ENCODE measurements at regions not wholly inside any gene's neighbourhood (a gene's known extent, or its start where the extent isn't known, plus 50 kb on each side); places are given as distances from the start of the nearest gene placed in this dataset.

- DNase-seq, result no peak
Observed at GRCh38 chr13:21822029-21822428, 151.2 kb downstream of the FGF9 start.

DNA sequence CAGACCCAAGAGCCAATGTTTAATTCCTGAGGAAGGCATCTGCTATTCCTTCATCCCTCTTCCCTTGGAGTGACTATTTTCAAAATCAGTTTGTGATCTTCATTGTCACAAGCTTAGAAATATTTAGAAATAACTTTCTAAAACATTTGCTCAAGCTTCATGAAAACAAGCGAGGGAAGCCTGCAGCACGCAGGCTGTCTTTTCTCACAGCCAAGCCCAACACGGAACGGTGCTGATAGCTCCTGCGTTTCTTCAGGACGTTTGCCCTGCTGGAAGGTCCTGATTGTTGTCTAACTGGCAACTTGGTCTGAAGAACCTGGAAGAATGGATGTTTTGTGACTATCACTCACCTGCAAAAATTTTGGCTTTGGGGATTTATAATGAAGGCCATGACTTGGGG, 152.5 kb downstream of the FGF9 start:
- no peak for DNase-seq

GRCh38 chr13:21823949-21824348, 153.1 kb downstream of the FGF9 start:
- DNase-seq, result no peak

- DNase-seq, result no peak
Observed at GRCh38 chr13:21825186-21825585, 154.3 kb downstream of the FGF9 start.

DNA sequence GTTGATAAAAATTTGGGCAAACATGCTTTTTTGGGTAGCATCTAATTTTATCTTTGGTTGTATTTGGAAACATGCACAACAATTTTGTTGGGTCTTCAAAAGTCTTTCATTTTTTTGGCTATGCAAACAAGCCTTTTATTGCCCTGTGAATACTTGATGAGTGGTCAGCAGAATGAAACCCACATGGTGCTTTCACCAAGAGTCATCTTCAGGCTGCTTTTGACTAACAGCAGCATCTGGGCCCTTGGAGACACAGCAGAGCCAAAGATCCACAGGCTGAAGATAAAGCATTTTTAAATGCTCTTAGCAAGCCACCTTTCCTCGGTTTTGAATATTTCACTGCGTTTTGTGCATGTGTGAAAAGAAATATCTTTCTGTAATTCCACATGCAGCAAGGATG, 154.9 kb downstream of the FGF9 start:
- DNase-seq, result no peak

- no peak for DNase-seq
Observed at GRCh38 chr13:21826214-21827015, 155.5 kb downstream of the FGF9 start.

DNA sequence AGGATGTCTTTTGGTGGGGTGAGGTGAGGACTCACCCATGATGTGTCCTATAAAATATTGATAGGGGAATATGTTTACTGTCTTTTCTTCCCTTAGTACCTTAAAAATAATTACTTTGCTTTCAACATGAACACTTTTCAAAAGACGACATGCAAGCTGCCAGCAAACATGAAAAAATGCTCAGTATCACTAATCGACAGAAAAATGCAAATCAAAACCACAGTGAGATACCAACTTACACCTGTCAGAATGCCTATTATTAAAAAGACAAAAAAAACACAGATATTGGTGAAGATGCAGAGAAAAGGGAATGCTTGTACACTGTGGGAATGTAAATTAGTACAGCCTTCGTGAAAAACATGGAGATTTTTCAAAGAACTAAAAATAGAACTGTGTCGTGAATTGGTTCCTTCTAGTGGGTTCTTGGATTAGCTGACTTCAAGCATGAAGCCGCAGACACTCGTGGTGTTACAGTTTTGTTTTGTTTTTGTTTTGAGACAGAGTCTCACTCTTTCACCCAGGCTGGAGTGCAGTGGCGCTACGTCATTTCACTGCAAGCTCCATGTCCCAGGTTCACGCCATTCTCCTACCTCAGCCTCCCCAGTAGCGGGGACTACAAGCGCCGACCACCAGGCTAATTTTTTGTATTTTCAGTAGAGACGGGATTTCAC, 160.9 kb downstream of the FGF9 start:
- DNase-seq, result no peak

GRCh38 chr13:21833921-21834320, 163.0 kb downstream of the FGF9 start:
- DNase-seq, result no peak

GRCh38 chr13:21834521-21834920, 163.6 kb downstream of the FGF9 start:
- no peak for DNase-seq

DNA sequence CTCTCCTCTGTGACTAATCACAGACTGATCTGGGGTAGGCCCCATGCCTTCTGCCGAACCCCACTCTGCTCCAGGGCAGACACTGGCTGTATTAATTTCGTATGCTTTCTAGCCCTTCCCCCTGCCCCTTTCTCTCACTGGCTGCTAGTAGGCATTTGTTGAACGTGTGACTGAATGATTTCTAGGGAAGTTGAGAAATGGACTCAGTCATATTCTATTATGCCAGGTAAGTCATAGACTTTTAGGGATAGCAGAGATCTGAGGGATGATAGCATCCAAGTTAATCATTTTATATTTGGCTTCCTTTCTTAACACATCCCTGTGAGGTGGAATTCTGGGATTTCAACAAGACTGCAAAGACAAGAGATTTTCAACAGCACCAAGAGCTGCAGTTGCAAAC, 166.4 kb downstream of the FGF9 start:
- DNase-seq, result no peak

- DNase-seq, result no peak
Observed at GRCh38 chr13:21837841-21838551, 167.1 kb downstream of the FGF9 start.

DNA sequence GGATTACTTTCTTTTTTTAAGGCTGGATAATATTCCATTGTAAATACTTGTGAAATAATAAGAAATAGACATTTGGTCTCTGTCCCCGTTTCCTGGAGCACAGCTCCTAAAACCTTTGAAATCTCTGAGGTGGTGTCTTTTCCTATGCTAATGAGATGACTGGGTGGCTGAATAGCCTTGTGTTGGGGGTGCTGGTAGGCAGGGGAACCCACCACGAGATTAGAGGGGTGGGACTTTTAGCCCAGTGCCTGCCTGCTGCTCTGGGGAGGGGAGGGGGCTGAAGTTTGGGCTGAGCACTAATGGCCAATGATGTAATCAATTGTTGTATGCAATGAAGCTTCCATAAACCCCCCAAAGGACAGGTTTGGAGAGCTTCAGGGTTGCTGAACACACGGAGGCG, 175.7 kb downstream of the FGF9 start:
- DNase-seq, result no peak

DNA sequence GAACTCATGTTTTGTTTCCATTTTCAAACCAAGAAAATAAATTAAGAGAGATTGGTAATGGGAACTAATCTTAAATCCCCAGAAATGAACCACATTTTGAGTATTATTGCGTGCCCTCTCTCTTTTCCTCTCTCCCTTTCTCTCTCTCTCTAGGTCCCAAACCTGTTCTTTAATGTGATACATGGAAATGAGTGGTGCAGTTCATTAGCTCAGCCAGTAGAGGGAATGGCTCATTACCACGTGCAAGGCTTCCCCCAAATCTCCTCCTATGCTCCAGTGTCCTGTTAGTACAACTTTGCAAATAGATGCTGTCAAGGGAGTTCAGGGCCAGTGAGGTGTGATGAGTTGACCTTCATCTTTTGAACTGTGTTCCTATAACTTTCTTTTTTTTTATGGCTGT, 178.4 kb downstream of the FGF9 start:
- DNase-seq, result no peak

GRCh38 chr13:21850013-21851006, 179.4 kb downstream of the FGF9 start:
- DNase-seq, result no peak

- DNase-seq, result no peak
Observed at GRCh38 chr13:21852043-21852442, 181.2 kb downstream of the FGF9 start.

- DNase-seq, result no peak
Observed at GRCh38 chr13:21853779-21854178, 182.9 kb downstream of the FGF9 start.

- DNase-seq, result no peak
Observed at GRCh38 chr13:21868823-21869222, 197.9 kb downstream of the FGF9 start.

GRCh38 chr13:21871382-21871781, 200.5 kb downstream of the FGF9 start:
- no peak for DNase-seq

GRCh38 chr13:21871919-21872318, 201.0 kb downstream of the FGF9 start:
- DNase-seq, result no peak

DNA sequence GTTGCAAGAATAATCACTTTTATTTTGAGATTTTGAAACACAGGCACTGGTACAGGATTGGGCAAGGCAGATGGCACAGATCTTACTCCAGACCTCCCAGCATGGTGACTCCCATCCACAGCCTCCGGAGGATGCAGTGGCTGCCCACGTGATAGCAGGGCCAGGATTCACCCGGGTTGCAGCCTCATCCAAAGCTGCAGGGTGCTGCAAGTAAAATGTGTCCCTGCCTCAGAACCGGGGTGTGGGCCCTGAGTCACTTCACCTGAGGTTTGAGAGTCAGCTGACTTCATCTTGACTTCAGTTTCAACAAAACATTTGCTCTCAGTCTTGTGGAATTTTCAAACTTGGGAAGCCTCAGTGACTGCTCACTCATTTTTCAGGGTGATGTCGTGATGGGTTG, 201.9 kb downstream of the FGF9 start:
- DNase-seq, result no peak

GRCh38 chr13:21875116-21875515, 204.2 kb downstream of the FGF9 start:
- DNase-seq, result no peak

GRCh38 chr13:21879263-21879914, 208.5 kb downstream of the FGF9 start:
- DNase-seq, result no peak

Measured in NCI-H2029 (cell line).